Left lung (tissue), 4 donors: ENCODE measurements at regions not wholly inside any gene's neighbourhood (a gene's known extent, or its start where the extent isn't known, plus 50 kb on each side); places are given as distances from the start of the nearest gene placed in this dataset.
"Not testable (repeated sequence)": the region's sequence is repeated elsewhere in the genome, so short reads cannot be mapped to it uniquely, and the experiment has no call there.

Source experiments
- ATAC-seq: fragments of 200-7000 bp; cut with Tn5 transposase; one replicate; pipeline ENCODE4 v1.9.1; 2020; ENCODE audit warnings: moderate library complexity
- DNase-seq, 4 donors: peaks; one replicate each; pipeline ENCODE4 v3.0.0-alpha.2; 2013 to 2020
- H3K27ac ChIP-seq, 2 donors: fragments of 200-600 bp; sonication (generic) in 1 of 2; one replicate each; pipeline versions ENCODE4 v1.5.0 to v1.8.0; 2020 to 2021
- H3K27me3 ChIP-seq, 2 donors: fragments of 200-600 bp; sonication (generic) in 1 of 2; one replicate each; pipeline versions ENCODE4 v1.5.0 to v1.8.0; 2020 to 2021
- H3K36me3 ChIP-seq, 2 donors: fragments of 200-600 bp; sonication (generic) in 1 of 2; one replicate each; pipeline versions ENCODE4 v1.5.0 to v1.8.0; 2020 to 2021
- H3K4me1 ChIP-seq, 2 donors: fragments of 200-600 bp; one replicate each; pipeline ENCODE4 v1.8.0; 2021
- H3K4me3 ChIP-seq, 2 donors: fragments of 200-600 bp; sonication (generic) in 1 of 2; one replicate each; pipeline versions ENCODE4 v1.5.0 to v1.8.0; 2020 to 2021; ENCODE audit warnings: mild to moderate bottlenecking in 1 of 2
- H3K9me3 ChIP-seq, 2 donors: fragments of 200-600 bp; sonication (generic) in 1 of 2; one replicate each; pipeline versions ENCODE4 v1.5.0 to v1.8.0; 2020 to 2021
- intact Hi-C, 2 donors: fragments of 100-400 bp; cut with DNase I; formaldehyde crosslinking; loops; one replicate each; pipeline versions ENCODE4 v1.11.2 to v1.14.2; 2022
- TF ChIP-seq, protein P1 (sequence below), 2 donors: fragments of 200-600 bp; sonication (generic) in 1 of 2; IDR thresholded peaks; one replicate each; pipeline versions ENCODE4 v1.5.0 to v1.8.0; 2021; ENCODE audit warnings: antibody characterized with exemption in 2 of 2
- donor health status: DM: no; HTN: yes; CAD: no.
- donor health status: DM: no; HTN: no; CAD: no.

DNA sequence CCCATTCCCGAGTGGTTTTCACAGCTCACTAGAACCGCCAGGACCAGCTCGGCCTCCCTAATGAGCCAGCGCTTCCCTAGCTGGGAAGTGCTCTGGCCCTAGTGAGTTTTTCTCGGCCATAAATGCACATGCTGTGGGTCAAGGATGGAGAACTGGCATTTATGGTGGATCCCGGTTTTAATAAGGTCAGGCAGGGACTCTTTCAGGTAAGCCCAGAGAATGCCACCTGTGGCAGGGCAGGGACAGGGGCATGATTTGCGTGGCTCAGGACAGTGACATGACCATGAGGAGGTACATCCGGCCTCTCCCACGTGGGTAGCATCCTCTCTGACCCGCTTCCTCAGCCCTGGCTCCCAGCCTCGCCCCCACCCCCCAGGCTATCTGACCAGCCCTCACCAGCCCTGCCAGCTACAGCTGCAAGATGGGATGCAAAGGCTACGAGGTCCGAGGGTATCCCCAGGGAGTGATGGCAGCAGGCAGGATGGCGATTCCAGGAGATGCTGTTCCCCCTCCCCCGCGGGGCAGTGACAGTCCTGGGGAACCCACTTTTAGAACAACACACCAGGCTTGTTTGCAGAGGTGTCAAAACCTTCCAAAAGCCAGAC lies 60.3 kb upstream of the ADAMTS2 start:
- Histone ChIP-seq H3K27ac (no peak overlapping the region), H3K4me1 (no peaks in the 10 kb centered on the region), H3K4me3 (no peak overlapping the region), H3K27me3 (peaks cover 0 to 6% of the 10 kb centered on the region in 2 donors), H3K36me3 (no peaks in the 10 kb centered on the region), H3K9me3 (peaks cover 0 to 13% of the 10 kb centered on the region in 2 donors)
- no peak for DNase-seq
- intact Hi-C loops: no loop called here
- TF ChIP-seq, protein P1, sequence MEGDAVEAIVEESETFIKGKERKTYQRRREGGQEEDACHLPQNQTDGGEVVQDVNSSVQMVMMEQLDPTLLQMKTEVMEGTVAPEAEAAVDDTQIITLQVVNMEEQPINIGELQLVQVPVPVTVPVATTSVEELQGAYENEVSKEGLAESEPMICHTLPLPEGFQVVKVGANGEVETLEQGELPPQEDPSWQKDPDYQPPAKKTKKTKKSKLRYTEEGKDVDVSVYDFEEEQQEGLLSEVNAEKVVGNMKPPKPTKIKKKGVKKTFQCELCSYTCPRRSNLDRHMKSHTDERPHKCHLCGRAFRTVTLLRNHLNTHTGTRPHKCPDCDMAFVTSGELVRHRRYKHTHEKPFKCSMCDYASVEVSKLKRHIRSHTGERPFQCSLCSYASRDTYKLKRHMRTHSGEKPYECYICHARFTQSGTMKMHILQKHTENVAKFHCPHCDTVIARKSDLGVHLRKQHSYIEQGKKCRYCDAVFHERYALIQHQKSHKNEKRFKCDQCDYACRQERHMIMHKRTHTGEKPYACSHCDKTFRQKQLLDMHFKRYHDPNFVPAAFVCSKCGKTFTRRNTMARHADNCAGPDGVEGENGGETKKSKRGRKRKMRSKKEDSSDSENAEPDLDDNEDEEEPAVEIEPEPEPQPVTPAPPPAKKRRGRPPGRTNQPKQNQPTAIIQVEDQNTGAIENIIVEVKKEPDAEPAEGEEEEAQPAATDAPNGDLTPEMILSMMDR (IDR thresholded peaks at IDR 0.05): no peak
- no peak for ATAC-seq

DNA sequence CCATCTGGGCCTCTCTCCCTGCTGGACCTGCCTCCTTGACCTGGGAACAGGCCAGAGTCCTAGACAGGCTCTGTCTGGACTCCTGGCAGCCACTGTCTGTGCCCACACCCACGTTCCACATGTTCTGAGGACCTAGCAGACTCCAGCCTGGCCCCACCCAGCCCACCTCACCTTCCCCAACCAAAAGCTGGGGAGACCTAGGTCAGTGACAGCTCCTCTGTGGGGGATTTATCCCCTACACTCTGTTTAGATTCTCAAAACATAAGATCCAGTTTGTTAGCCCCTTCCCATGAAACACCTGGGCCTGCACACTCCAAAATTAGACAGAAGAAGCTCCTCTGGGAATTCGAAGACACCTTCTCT lies 59.8 kb upstream of the ADAMTS2 start:
- ATAC-seq: no peak
- Histone ChIP-seq H3K27ac (no peak overlapping the region), H3K27me3 (peaks cover 0 to 6% of the 10 kb centered on the region in 2 donors), H3K9me3 (peaks cover 0 to 18% of the 10 kb centered on the region in 2 donors), H3K36me3 (no peaks in the 10 kb centered on the region), H3K4me3 (no peak overlapping the region), H3K4me1 (no peaks in the 10 kb centered on the region)
- TF ChIP-seq, protein P1 (IDR thresholded peaks at IDR 0.05): no peak
- no peak for DNase-seq
- intact Hi-C loops: no loop called here

DNA sequence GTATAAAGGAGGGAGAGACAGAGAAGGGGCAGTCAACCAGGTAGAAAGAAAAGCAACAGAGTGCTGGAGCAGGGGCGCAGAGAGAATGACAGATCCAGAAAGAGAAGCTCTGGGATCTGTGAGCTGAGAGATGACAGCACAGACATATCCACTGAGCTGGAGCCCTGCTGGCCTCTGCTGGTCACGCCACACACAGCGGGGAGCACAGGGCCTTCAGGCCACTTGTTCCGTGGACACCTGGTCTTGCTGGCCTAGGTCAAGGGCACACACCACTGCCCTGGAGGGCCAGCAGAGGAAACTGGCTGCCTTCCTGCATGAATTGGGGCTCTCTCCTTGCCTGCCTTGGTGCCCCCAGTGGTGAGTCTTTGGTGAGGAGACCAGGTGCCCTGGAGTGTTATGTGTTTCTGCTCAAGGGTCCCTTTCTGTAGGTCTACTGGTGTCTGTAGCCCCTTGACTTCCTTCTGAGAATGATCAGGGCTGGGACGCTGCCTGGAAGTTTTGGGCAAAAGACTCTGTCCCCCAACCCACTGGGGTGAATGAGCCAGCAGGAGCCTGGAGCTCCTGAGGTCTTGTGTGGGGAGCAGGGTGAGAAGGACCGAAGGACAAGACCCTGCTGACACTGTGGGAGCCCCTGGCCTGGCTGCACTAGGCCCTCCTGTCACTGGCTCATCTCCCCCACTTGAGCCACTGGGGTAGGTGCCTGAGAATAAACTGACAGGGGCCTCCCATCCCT lies 59.2 kb upstream of the ADAMTS2 start:
- TF ChIP-seq, protein P1 (IDR thresholded peaks at IDR 0.05): no peak
- peak in 1 of 4 donors; percentile 53 for DNase-seq
- Histone ChIP-seq H3K4me3 (no peak overlapping the region), H3K27me3 (peaks cover 0 to 6% of the 10 kb centered on the region in 2 donors), H3K27ac (no peak overlapping the region), H3K4me1 (no peaks in the 10 kb centered on the region), H3K9me3 (peaks cover 0 to 24% of the 10 kb centered on the region in 2 donors), H3K36me3 (no peaks in the 10 kb centered on the region)
- intact Hi-C loops: no loop called here
- ATAC-seq: peak; percentile 63

DNA sequence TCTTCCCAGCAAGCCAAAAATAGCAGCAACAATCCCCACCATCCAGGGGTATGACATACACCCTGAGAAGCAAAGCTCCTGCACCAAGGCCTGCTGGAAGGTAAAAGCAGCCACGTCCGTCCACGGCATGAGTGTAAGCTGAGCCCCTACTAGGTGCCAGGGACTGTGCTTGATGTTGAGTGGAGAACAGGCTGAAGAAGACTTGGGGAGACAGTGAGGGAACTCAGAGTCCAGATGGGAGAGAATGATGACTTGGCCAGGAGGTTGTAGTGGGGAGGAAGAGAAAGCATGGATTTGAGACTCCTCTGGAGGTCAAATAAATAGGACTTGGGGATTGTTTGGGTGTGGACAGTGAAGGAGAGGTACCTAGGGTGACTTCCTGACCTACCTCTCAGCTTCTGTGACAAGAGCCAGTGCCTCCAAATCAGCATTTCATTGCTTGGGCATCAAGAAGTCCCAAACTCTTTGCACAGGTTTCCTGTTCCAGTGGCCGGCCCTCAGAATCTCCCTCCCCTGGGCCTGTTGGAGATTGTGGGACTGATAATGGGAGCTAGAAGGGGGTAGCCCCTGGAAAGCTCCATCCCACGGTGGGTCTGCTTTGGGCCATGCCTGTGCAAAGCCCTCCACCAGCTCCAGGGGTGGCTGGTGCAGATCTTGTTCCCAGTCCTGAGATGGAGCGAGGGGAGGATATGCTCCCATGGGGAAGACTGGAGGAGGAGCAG lies 58.3 kb upstream of the ADAMTS2 start:
- TF ChIP-seq, protein P1 (IDR thresholded peaks at IDR 0.05): no peak
- no peaks in the 10 kb centered on the region for H3K4me1 ChIP-seq
- intact Hi-C loops: no loop called here
- H3K36me3 ChIP-seq: no peaks in the 10 kb centered on the region
- peak in 1 of 4 donors; percentile 29 for DNase-seq
- H3K27me3 ChIP-seq: peaks cover 0 to 6% of the 10 kb centered on the region in 2 donors
- H3K27ac ChIP-seq: no peak overlapping the region
- ATAC-seq: no peak
- peaks cover 0 to 33% of the 10 kb centered on the region in 2 donors for H3K9me3 ChIP-seq
- no peak overlapping the region for H3K4me3 ChIP-seq

DNA sequence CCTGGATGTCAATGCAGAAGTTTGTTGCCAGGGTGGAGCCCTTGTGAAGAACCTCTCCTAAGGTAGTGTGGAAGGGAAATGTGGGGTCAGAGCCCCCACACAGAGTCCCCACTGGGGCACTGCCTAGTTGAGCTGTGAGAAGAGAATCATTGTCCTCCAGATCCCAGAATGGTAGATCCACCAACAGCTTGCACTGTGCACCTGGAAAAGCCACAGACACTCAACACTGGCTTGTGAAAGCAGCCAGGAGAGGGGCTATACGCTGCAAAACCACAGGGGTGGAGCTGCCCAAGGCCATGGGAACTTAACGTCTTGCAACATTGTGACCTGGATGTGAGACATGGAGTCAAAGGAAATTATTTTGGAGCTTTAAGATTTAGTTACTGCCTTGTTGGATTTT lies 55.2 kb upstream of the ADAMTS2 start:
- H3K36me3 ChIP-seq, ATAC-seq, H3K27ac ChIP-seq, H3K4me1 ChIP-seq, DNase-seq, H3K4me3 ChIP-seq, intact Hi-C loops, H3K27me3 ChIP-seq: not testable (repeated sequence)
- peaks cover 0 to 44% of the 10 kb centered on the region in 2 donors for H3K9me3 ChIP-seq
